ENCODE measurements at regions not wholly inside any gene's neighbourhood (a gene's known extent, or its start where the extent isn't known, plus 50 kb on each side); places are given as distances from the start of the nearest gene placed in this dataset.
A peak's percentile ranks its signal among the peaks of the same experiment; 100 is the strongest.

DNA sequence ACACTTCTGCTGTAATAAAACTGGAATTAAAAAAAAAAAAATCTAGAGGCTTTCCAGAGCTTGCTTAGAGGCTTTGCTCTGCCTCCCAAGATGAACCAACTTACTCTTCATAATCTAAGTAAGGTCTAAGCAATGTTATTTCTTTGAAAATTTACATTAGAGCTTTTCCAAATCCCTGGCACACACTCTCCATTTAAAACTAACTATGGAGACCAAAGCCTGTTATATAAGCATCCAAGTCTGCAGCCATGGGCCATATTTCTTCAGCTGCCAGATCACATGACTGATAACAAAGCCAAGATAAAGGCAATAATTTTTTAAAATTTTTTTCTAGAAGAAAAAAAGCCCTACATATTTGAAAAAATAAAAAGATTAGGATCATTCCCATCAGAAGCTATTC lies 55.0 kb upstream of the ARHGEF3 start:
- H3K4me3 ChIP-seq (ENCODE audit: low read length) = no peak overlapping the region
- no peak overlapping the region for H3K27ac ChIP-seq (ENCODE audit: low read length)
- H3K36me3 ChIP-seq (replicated peaks; ENCODE audit: low read depth, low read length) = no peaks in the 10 kb centered on the region
- peaks cover 12% of the 10 kb centered on the region for H3K4me1 ChIP-seq (ENCODE audit: low read length)
- H3K9me3 ChIP-seq (ENCODE audit: insufficient read depth, low read length) = no peaks in the 10 kb centered on the region
- peaks cover 10% of the 10 kb centered on the region for H3K27me3 ChIP-seq (ENCODE audit: low read depth, low read length)
- no peaks in the 10 kb centered on the region for H4K20me1 ChIP-seq (ENCODE audit: insufficient read depth, low read length)
- TF ChIP-seq, protein P1, sequence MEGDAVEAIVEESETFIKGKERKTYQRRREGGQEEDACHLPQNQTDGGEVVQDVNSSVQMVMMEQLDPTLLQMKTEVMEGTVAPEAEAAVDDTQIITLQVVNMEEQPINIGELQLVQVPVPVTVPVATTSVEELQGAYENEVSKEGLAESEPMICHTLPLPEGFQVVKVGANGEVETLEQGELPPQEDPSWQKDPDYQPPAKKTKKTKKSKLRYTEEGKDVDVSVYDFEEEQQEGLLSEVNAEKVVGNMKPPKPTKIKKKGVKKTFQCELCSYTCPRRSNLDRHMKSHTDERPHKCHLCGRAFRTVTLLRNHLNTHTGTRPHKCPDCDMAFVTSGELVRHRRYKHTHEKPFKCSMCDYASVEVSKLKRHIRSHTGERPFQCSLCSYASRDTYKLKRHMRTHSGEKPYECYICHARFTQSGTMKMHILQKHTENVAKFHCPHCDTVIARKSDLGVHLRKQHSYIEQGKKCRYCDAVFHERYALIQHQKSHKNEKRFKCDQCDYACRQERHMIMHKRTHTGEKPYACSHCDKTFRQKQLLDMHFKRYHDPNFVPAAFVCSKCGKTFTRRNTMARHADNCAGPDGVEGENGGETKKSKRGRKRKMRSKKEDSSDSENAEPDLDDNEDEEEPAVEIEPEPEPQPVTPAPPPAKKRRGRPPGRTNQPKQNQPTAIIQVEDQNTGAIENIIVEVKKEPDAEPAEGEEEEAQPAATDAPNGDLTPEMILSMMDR (IDR thresholded peaks at IDR 0.05; ENCODE audit: low read depth, low read length) = no peak
- no peak for TF ChIP-seq EZH2phosphoT487 (IDR thresholded peaks at IDR 0.05; ENCODE audit: low read depth)
- H3K9ac ChIP-seq (ENCODE audit: low read length) = no peak overlapping the region
- H3K4me2 ChIP-seq (ENCODE audit: low read length) = no peak overlapping the region
- H2AFZ ChIP-seq (ENCODE audit: low read depth, low read length) = no peak overlapping the region
- H3K79me2 ChIP-seq (ENCODE audit: low read length) = no peaks in the 10 kb centered on the region

DNA sequence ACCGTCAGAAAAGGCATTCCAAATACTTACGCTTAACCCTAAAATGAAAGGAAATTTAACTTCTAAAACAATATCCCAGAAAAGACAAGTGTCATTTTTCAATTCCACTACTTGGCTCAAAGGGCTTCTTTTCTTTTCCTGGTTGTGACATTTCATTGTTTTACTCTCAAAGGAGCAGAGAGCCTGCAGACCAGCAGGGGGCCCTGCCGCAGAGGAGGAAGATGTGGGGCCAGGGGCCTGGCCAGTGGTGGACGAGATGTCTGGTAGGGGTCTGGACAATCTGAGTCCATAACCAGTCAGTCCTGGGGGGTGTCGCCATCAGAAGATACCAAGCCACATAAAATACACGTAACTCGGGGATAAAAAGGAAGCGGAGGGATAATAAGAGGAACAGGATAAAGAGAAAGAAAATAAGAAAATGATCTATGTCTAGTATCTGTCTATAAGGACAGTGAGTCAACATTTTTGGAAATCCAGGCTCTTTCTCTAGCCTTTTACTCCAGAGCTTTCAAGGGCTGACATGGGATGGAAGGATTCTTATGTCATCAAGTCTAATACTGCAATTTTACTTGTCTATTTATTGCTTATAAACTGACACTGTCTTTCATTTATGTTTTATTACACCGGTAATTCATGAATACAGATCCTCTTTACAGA lies 54.2 kb upstream of the ARHGEF3 start:
- Histone ChIP-seq H3K36me3 (replicated peaks; ENCODE audit: low read depth, low read length) (no peaks in the 10 kb centered on the region), H3K4me3 (ENCODE audit: low read length) (peak overlapping the region; percentile 67), H2AFZ (ENCODE audit: low read depth, low read length) (peak overlapping the region; percentile 55), H3K79me2 (ENCODE audit: low read length) (no peaks in the 10 kb centered on the region), H3K27me3 (ENCODE audit: low read depth, low read length) (peaks cover 3% of the 10 kb centered on the region), H3K9ac (ENCODE audit: low read length) (no peak overlapping the region; the same call in 1 of the 2 replicates), H4K20me1 (ENCODE audit: insufficient read depth, low read length) (no peaks in the 10 kb centered on the region), H3K27ac (ENCODE audit: low read length) (no peak overlapping the region), H3K4me2 (ENCODE audit: low read length) (peak overlapping the region; percentile 75), H3K9me3 (ENCODE audit: insufficient read depth, low read length) (no peaks in the 10 kb centered on the region), H3K4me1 (ENCODE audit: low read length) (peaks cover 12% of the 10 kb centered on the region)
- TF ChIP-seq EZH2phosphoT487 (IDR thresholded peaks at IDR 0.05; ENCODE audit: low read depth) = no peak
- TF ChIP-seq, protein P1 (IDR thresholded peaks at IDR 0.05; ENCODE audit: low read depth, low read length) = peak; percentile 99

DNA sequence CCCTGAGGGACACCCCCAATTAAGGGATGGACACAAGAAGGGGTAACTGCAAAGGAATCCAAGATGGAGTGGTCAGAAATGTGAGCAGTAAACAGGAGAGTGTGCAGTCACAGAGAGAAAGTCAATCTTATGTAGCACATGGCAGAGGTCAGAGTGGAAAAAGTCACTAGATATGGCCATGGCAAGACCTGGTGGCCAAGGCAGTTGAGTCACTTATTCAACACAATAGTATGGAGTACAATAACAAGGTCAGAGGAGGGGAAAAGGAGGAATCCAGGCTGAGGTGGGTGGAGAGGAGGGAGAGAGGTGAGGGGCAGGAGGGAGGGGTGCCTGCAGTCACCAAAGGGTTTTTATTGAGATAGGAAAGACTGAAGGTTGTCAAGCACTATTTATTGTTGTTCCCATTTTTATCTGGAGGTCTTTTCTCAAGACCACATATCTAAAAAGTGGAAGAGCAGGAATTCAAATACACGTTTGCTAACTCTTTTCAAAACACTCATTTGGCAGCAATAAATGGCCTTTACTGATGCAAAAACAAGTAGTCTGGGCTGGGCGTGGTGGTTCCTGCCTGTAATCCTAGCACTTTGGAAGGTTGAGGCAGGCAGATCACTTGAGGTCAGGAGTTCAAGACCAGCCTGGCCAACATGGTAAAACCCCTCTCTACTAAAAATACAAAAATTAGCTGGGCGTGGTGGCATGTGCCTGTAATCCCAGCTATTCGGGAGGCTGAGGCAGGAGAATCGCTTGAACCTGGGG lies 53.3 kb upstream of the ARHGEF3 start:
- Histone ChIP-seq H3K9ac (ENCODE audit: low read length) (no peak overlapping the region), H3K27ac (ENCODE audit: low read length) (no peak overlapping the region), H3K4me3 (ENCODE audit: low read length) (no peak overlapping the region), H3K79me2 (ENCODE audit: low read length) (no peaks in the 10 kb centered on the region), H2AFZ (ENCODE audit: low read depth, low read length) (no peak overlapping the region), H3K4me1 (ENCODE audit: low read length) (peaks cover 6% of the 10 kb centered on the region), H4K20me1 (ENCODE audit: insufficient read depth, low read length) (no peaks in the 10 kb centered on the region), H3K27me3 (ENCODE audit: low read depth, low read length) (no peaks in the 10 kb centered on the region), H3K9me3 (ENCODE audit: insufficient read depth, low read length) (no peaks in the 10 kb centered on the region), H3K4me2 (ENCODE audit: low read length) (no peak overlapping the region), H3K36me3 (replicated peaks; ENCODE audit: low read depth, low read length) (no peaks in the 10 kb centered on the region)
- TF ChIP-seq EZH2phosphoT487 (IDR thresholded peaks at IDR 0.05; ENCODE audit: low read depth) = no peak
- TF ChIP-seq, protein P1 (IDR thresholded peaks at IDR 0.05; ENCODE audit: low read depth, low read length) = no peak
